ENCODE measurements at regions not wholly inside any gene's neighbourhood (a gene's known extent, or its start where the extent isn't known, plus 50 kb on each side); places are given as distances from the start of the nearest gene placed in this dataset.
"Not testable (repeated sequence)": the region's sequence is repeated elsewhere in the genome, so short reads cannot be mapped to it uniquely, and the experiment has no call there.

GRCh38 chr20:7174554-7174953 is 407.1 kb downstream of the BMP2 start:
- Histone ChIP-seq H3K27me3 (ENCODE audit: control insufficient read depth in 5 of 5, insufficient read depth in 4 of 5, low read length in 5 of 5) (peaks cover 0 to 4% (median 3%) of the 10 kb centered on the region in 5 donors), H3K9ac (ENCODE audit: low read length in 5 of 5) (no peak overlapping the region), H3K27ac (ENCODE audit: low read depth, low read length) (no peak overlapping the region), H3K4me1 (ENCODE audit: control insufficient read depth in 5 of 5, insufficient read depth in 5 of 5, low read length in 5 of 5) (no peaks in the 10 kb centered on the region), H3K9me3 (ENCODE audit: control insufficient read depth in 5 of 5, low read length in 5 of 5) (no peaks in the 10 kb centered on the region), H3K36me3 (ENCODE audit: control insufficient read depth in 5 of 5, insufficient read depth in 5 of 5, low read length in 5 of 5) (no peaks in the 10 kb centered on the region), H3K4me3 (ENCODE audit: low read depth in 1 of 5, low read length in 5 of 5) (no peak overlapping the region)

- H3K27ac ChIP-seq (ENCODE audit: low read depth, low read length); H3K36me3 ChIP-seq (ENCODE audit: control insufficient read depth in 5 of 5, insufficient read depth in 5 of 5, low read length in 5 of 5); H3K4me3 ChIP-seq (ENCODE audit: low read depth in 1 of 5, low read length in 5 of 5); H3K9me3 ChIP-seq (ENCODE audit: control insufficient read depth in 5 of 5, low read length in 5 of 5); H3K4me1 ChIP-seq (ENCODE audit: control insufficient read depth in 5 of 5, insufficient read depth in 5 of 5, low read length in 5 of 5); H3K27me3 ChIP-seq (ENCODE audit: control insufficient read depth in 5 of 5, insufficient read depth in 4 of 5, low read length in 5 of 5); H3K9ac ChIP-seq (ENCODE audit: low read length in 5 of 5): not testable (repeated sequence)
Observed at GRCh38 chr20:7175827-7176226, 408.3 kb downstream of the BMP2 start.

DNA sequence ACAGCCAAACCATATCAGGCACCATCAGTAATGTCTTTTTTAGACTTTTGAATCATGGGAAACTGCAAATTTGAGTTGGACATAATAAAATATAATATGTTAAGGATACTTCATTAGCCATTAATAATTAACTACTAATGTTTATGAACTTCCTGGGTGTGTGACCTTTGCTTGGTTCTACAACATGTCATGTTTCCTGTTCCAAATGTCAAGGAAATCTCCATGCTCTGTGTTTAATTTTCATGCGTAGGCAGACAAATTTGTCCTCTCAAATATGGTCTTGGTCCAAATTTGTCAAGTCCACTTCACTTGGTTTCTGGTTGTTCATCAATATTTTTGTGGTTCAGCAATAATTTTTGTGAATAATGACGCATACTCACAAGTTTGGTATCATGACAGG is 410.5 kb downstream of the BMP2 start:
- Histone ChIP-seq H3K4me3 (ENCODE audit: low read depth in 1 of 5, low read length in 5 of 5) (no peak overlapping the region), H3K9ac (ENCODE audit: low read length in 5 of 5) (no peak overlapping the region), H3K9me3 (ENCODE audit: control insufficient read depth in 5 of 5, low read length in 5 of 5) (peaks cover 0 to 4% (median 0%) of the 10 kb centered on the region in 5 donors), H3K27ac (ENCODE audit: low read depth, low read length) (no peak overlapping the region), H3K4me1 (ENCODE audit: control insufficient read depth in 5 of 5, insufficient read depth in 5 of 5, low read length in 5 of 5) (no peaks in the 10 kb centered on the region), H3K27me3 (ENCODE audit: control insufficient read depth in 5 of 5, insufficient read depth in 4 of 5, low read length in 5 of 5) (peaks cover 0 to 3% (median 0%) of the 10 kb centered on the region in 5 donors), H3K36me3 (ENCODE audit: control insufficient read depth in 5 of 5, insufficient read depth in 5 of 5, low read length in 5 of 5) (no peaks in the 10 kb centered on the region)

DNA sequence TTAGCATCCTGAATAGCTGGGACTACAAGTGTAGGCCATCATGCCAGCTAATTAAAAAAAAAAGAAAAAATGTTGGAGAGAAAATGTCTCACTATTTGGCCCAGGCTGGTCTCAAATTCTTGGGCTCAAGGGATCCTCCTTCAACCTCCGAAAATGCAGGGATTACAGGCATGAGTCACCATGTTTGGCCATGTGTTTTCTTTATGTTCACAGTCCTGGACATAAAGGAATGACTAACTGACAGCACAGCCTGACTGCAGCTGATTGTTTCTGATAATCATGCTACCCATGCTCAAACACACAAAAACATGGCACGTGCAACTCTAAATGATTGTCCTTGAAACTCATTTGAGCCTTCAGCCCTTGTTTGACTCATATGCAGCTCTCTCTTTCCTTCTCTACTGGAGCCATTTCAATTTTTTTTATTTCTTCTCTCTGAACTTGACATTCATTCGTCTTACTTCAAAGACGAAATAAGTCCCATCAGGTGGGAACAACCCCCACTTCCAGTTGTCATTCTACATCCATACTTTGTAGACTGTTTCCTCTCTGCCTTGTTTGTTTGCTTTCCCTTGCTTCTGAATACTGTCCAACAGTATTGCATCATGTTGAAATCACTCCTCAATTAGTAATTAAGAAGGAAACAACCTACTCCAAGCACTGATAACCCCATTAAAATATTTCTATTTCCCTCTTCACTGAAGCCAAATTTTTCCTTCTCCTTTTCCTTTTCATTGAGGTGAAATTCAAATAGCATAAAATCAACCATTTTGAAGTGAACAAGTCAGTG is 413.0 kb downstream of the BMP2 start:
- Histone ChIP-seq H3K9me3 (ENCODE audit: control insufficient read depth in 5 of 5, low read length in 5 of 5) (peaks cover 0 to 4% (median 0%) of the 10 kb centered on the region in 5 donors), H3K9ac (ENCODE audit: low read length in 5 of 5) (no peak overlapping the region), H3K4me1 (ENCODE audit: control insufficient read depth in 5 of 5, insufficient read depth in 5 of 5, low read length in 5 of 5) (no peaks in the 10 kb centered on the region), H3K36me3 (ENCODE audit: control insufficient read depth in 5 of 5, insufficient read depth in 5 of 5, low read length in 5 of 5) (no peaks in the 10 kb centered on the region), H3K27ac (ENCODE audit: low read depth, low read length) (no peak overlapping the region), H3K27me3 (ENCODE audit: control insufficient read depth in 5 of 5, insufficient read depth in 4 of 5, low read length in 5 of 5) (peaks cover 0 to 3% (median 0%) of the 10 kb centered on the region in 5 donors), H3K4me3 (ENCODE audit: low read depth in 1 of 5, low read length in 5 of 5) (no peak overlapping the region)

DNA sequence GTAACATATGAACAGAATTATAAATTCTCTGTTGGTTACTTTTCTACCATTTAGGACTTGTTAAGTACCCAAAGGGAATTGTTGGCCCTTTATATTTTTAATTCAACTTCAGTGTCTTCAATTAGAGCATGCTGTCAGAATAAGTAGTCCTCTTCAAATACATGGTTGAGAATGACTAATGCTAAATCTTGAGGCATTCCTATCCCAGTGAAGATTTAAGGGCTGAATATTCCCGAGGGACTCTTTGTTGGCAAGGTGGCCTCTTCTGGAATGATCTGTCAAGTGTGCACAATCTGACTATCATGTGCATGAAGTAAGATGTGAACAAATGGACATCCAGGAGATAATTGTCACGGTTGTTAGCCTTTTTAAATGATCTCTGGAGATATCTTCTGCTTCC is 421.7 kb downstream of the BMP2 start:
- Histone ChIP-seq H3K27me3 (ENCODE audit: control insufficient read depth in 5 of 5, insufficient read depth in 4 of 5, low read length in 5 of 5) (no peaks in the 10 kb centered on the region), H3K9ac (ENCODE audit: low read length in 5 of 5) (no peak overlapping the region), H3K9me3 (ENCODE audit: control insufficient read depth in 5 of 5, low read length in 5 of 5) (no peaks in the 10 kb centered on the region), H3K27ac (ENCODE audit: low read depth, low read length) (no peak overlapping the region), H3K4me3 (ENCODE audit: low read depth in 1 of 5, low read length in 5 of 5) (no peak overlapping the region), H3K4me1 (ENCODE audit: control insufficient read depth in 5 of 5, insufficient read depth in 5 of 5, low read length in 5 of 5) (no peaks in the 10 kb centered on the region), H3K36me3 (ENCODE audit: control insufficient read depth in 5 of 5, insufficient read depth in 5 of 5, low read length in 5 of 5) (no peaks in the 10 kb centered on the region)

- Histone ChIP-seq H3K27ac (ENCODE audit: low read depth, low read length) (no peak overlapping the region), H3K4me1 (ENCODE audit: control insufficient read depth in 5 of 5, insufficient read depth in 5 of 5, low read length in 5 of 5) (no peaks in the 10 kb centered on the region), H3K36me3 (ENCODE audit: control insufficient read depth in 5 of 5, insufficient read depth in 5 of 5, low read length in 5 of 5) (no peaks in the 10 kb centered on the region), H3K27me3 (ENCODE audit: control insufficient read depth in 5 of 5, insufficient read depth in 4 of 5, low read length in 5 of 5) (no peaks in the 10 kb centered on the region), H3K9ac (ENCODE audit: low read length in 5 of 5) (no peak overlapping the region), H3K9me3 (ENCODE audit: control insufficient read depth in 5 of 5, low read length in 5 of 5) (no peaks in the 10 kb centered on the region), H3K4me3 (ENCODE audit: low read depth in 1 of 5, low read length in 5 of 5) (no peak overlapping the region)
Observed at GRCh38 chr20:7193681-7194080, 426.2 kb downstream of the BMP2 start.

- no peaks in the 10 kb centered on the region for H3K36me3 ChIP-seq (ENCODE audit: control insufficient read depth in 5 of 5, insufficient read depth in 5 of 5, low read length in 5 of 5)
- H3K9me3 ChIP-seq (ENCODE audit: control insufficient read depth in 5 of 5, low read length in 5 of 5): no peaks in the 10 kb centered on the region
- H3K4me1 ChIP-seq (ENCODE audit: control insufficient read depth in 5 of 5, insufficient read depth in 5 of 5, low read length in 5 of 5): no peaks in the 10 kb centered on the region
- H3K27me3 ChIP-seq (ENCODE audit: control insufficient read depth in 5 of 5, insufficient read depth in 4 of 5, low read length in 5 of 5): no peaks in the 10 kb centered on the region
- H3K4me3 ChIP-seq (ENCODE audit: low read depth in 1 of 5, low read length in 5 of 5): no peak overlapping the region
- no peak overlapping the region for H3K27ac ChIP-seq (ENCODE audit: low read depth, low read length)
- no peak overlapping the region for H3K9ac ChIP-seq (ENCODE audit: low read length in 5 of 5)
Observed at GRCh38 chr20:7195704-7196103, 428.2 kb downstream of the BMP2 start.

DNA sequence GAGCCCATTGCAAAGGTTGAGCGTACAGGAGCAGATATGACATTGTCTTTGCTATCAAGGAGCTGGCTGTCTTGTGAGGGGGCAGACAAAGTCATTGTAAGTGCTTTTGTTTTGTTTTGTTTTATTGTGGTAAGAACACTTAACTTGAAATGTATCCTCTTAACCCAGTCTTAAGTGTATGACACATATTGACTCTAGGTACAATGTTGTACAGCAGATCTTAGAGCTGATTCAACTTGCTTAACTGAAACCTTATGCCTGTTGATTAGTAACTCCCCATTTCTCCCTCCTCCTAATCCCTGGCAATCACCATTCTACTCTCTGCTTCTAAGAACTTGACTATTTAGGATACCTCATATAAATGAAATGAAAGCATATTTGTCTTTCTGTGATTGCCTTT is 429.0 kb downstream of the BMP2 start:
- no peak overlapping the region for H3K4me3 ChIP-seq (ENCODE audit: low read depth in 1 of 5, low read length in 5 of 5)
- H3K27me3 ChIP-seq (ENCODE audit: control insufficient read depth in 5 of 5, insufficient read depth in 4 of 5, low read length in 5 of 5): no peaks in the 10 kb centered on the region
- no peak overlapping the region for H3K9ac ChIP-seq (ENCODE audit: low read length in 5 of 5)
- H3K36me3 ChIP-seq (ENCODE audit: control insufficient read depth in 5 of 5, insufficient read depth in 5 of 5, low read length in 5 of 5): no peaks in the 10 kb centered on the region
- H3K27ac ChIP-seq (ENCODE audit: low read depth, low read length): no peak overlapping the region
- H3K4me1 ChIP-seq (ENCODE audit: control insufficient read depth in 5 of 5, insufficient read depth in 5 of 5, low read length in 5 of 5): no peaks in the 10 kb centered on the region
- no peaks in the 10 kb centered on the region for H3K9me3 ChIP-seq (ENCODE audit: control insufficient read depth in 5 of 5, low read length in 5 of 5)

DNA sequence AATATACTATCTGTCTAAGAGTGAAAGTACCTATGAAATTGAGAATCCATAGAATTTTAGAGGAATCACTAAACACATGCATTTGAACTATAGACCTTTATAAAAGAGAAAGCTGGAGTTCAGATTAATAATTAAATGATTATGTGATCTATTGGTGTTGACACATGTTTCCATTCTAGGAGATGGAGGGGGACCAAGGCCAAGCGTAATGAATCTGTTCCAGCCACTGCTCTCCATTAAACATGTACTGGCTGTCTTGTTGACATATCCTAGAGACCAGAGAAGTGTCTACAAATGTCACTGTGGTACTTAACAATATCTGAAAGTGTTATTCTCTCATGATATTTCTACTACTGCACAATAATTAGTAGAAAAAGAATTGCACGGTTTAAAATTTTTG is 432.4 kb downstream of the BMP2 start:
- Histone ChIP-seq H3K4me3 (ENCODE audit: low read depth in 1 of 5, low read length in 5 of 5) (no peak overlapping the region), H3K4me1 (ENCODE audit: control insufficient read depth in 5 of 5, insufficient read depth in 5 of 5, low read length in 5 of 5) (no peaks in the 10 kb centered on the region), H3K27me3 (ENCODE audit: control insufficient read depth in 5 of 5, insufficient read depth in 4 of 5, low read length in 5 of 5) (no peaks in the 10 kb centered on the region), H3K36me3 (ENCODE audit: control insufficient read depth in 5 of 5, insufficient read depth in 5 of 5, low read length in 5 of 5) (no peaks in the 10 kb centered on the region), H3K9me3 (ENCODE audit: control insufficient read depth in 5 of 5, low read length in 5 of 5) (peaks cover 0 to 3% (median 0%) of the 10 kb centered on the region in 5 donors), H3K27ac (ENCODE audit: low read depth, low read length) (no peak overlapping the region), H3K9ac (ENCODE audit: low read length in 5 of 5) (no peak overlapping the region)

GRCh38 chr20:7207186-7207798 is 439.8 kb downstream of the BMP2 start:
- H3K9me3 ChIP-seq (ENCODE audit: control insufficient read depth in 5 of 5, low read length in 5 of 5): peaks cover 0 to 3% (median 0%) of the 10 kb centered on the region in 5 donors
- no peak overlapping the region for H3K9ac ChIP-seq (ENCODE audit: low read length in 5 of 5)

More at GRCh38 chr20:7207186-7207798, 439.8 kb downstream of the BMP2 start:
- Histone ChIP-seq H3K27ac (ENCODE audit: low read depth, low read length) (no peak overlapping the region), H3K36me3 (ENCODE audit: control insufficient read depth in 5 of 5, insufficient read depth in 5 of 5, low read length in 5 of 5) (no peaks in the 10 kb centered on the region), H3K27me3 (ENCODE audit: control insufficient read depth in 5 of 5, insufficient read depth in 4 of 5, low read length in 5 of 5) (no peaks in the 10 kb centered on the region), H3K4me3 (ENCODE audit: low read depth in 1 of 5, low read length in 5 of 5) (no peak overlapping the region), H3K4me1 (ENCODE audit: control insufficient read depth in 5 of 5, insufficient read depth in 5 of 5, low read length in 5 of 5) (no peaks in the 10 kb centered on the region)

Data from subcutaneous abdominal adipose tissue (tissue), 5 donors.